T-helper 2 cell treated with Interferon-gamma antibody and Interleukin-4, amounts not matched to agents 5 μg/mL and 100 μg/mL, for 36 hours (primary cell): ENCODE measurements at regions not wholly inside any gene's neighbourhood (a gene's known extent, or its start where the extent isn't known, plus 50 kb on each side); places are given as distances from the start of the nearest gene placed in this dataset.

Source experiments
- DNase-seq: peaks from one replicate; pipeline ENCODE4 v3.0.0; 2021; ENCODE audit warnings: low spot score
- H3K27ac Mint-ChIP-seq: one replicate; pipeline ENCODE4 v1.8.0; 2021; ENCODE audit warnings: mild to moderate bottlenecking, mixed read lengths
- H3K27me3 Mint-ChIP-seq: one replicate; pipeline ENCODE4 v1.8.0; 2021; ENCODE audit warnings: low read depth, mixed read lengths
- H3K36me3 Mint-ChIP-seq: one replicate; pipeline ENCODE4 v1.8.0; 2021; ENCODE audit warnings: low read depth, mixed read lengths
- H3K4me1 Mint-ChIP-seq: one replicate; pipeline ENCODE4 v1.8.0; 2021; ENCODE audit warnings: low read depth, mixed read lengths
- H3K4me3 Mint-ChIP-seq: one replicate; pipeline ENCODE4 v1.8.0; 2022; ENCODE audit warnings: mild to moderate bottlenecking, moderate library complexity, mixed read lengths
- H3K9me3 Mint-ChIP-seq: one replicate; pipeline ENCODE4 v1.8.0; 2021; ENCODE audit warnings: mixed read lengths

DNA sequence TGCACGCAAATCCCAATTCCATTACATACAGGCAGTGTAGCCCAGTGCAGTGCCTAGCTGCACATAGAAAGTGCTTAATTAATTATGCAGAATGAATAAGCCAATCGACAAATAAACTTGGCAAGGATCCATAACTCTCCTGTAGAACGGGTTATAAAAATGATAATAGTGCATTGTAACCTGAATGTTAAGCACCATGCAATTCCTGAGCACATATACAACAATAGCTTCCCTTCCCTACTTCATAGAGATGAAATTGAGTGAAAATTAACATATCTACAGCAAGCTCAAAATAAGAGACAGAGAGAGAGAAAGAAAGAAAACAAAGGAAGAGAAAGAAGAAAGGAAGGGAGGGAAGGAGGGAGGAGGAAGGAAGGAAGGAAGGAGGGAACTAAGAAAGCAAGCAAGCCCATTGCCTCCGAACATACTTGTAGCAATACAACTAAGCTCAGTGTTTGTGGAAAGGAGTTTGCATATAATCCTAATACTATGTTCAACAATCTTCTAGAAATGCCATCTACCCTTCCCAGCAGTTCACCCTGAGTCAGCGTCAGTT, 1074.0 kb upstream of the LCORL start:
- no peak for DNase-seq
- no peak overlapping the region for H3K4me3 Mint-ChIP-seq
- peaks cover 36% of the 10 kb centered on the region for H3K9me3 Mint-ChIP-seq
- no peaks in the 10 kb centered on the region for H3K36me3 Mint-ChIP-seq
- no peak overlapping the region for H3K27ac Mint-ChIP-seq
- H3K27me3 Mint-ChIP-seq = no peaks in the 10 kb centered on the region
- H3K4me1 Mint-ChIP-seq = no peaks in the 10 kb centered on the region

DNA sequence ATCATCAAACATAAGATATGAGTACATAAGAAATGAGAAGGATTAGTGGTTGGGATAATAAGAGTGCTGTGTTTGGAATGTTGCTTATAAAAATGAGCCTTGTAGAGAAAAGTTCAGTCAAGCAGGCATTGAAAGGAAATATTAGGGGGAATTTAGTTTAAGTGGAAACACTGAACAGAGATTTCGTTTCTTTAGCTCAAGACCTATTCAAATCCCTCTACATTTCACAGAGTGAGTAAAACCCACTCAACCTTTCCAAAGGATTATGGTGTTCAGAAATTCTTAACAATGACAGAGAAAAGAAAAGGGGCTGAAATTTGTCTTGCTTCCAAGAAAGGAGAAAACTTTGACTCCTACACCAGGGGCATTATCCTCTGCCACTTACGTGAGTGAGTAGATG, 1072.4 kb upstream of the LCORL start:
- H3K27me3 Mint-ChIP-seq = no peaks in the 10 kb centered on the region
- H3K27ac Mint-ChIP-seq = no peak overlapping the region
- no peak overlapping the region for H3K4me3 Mint-ChIP-seq
- DNase-seq = no peak
- no peaks in the 10 kb centered on the region for H3K36me3 Mint-ChIP-seq
- H3K9me3 Mint-ChIP-seq = peaks cover 28% of the 10 kb centered on the region
- H3K4me1 Mint-ChIP-seq = no peaks in the 10 kb centered on the region

DNA sequence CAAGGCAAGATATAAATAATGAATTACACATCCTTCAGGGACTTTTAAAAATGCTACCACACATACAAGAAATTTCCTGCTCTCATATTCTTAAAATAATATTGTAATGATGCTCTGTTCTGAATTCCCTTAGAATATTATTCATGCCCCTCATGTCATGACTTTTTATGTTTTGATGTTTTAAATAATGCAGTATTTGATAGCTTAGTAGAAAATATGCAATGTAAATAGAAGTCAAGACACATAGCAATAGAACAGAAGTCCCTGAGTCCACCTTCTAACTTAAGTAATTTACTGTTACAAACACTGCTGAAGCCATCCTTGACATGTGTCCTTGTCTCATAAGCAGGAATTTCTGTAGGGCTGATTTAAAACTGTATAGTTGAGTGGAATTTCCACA, 1071.2 kb upstream of the LCORL start:
- Mint-ChIP-seq H3K27me3 (no peaks in the 10 kb centered on the region), H3K36me3 (no peaks in the 10 kb centered on the region), H3K27ac (no peak overlapping the region), H3K4me3 (no peak overlapping the region), H3K9me3 (peaks cover 25% of the 10 kb centered on the region), H3K4me1 (no peaks in the 10 kb centered on the region)
- no peak for DNase-seq

DNA sequence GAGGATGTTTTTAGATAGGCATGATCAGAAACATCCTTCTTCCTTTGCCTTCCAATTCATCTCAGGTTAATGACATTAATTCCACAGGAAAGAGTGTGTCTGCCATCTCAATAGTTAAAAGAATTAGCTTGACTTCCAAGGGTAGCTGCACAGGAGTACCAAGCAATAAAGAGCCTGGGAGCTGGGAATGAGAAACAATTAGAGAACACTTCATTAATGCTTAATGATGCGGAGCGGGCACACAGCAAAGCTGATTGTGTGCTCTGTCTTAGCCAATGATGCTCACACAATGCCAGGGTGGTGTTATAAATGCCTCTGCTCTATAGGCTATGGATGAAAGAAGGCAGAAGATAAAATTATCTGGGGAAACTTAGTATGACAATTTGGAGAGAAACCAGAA, 1052.5 kb upstream of the LCORL start:
- H3K4me3 Mint-ChIP-seq = no peak overlapping the region
- H3K4me1 Mint-ChIP-seq = no peaks in the 10 kb centered on the region
- no peak overlapping the region for H3K27ac Mint-ChIP-seq
- H3K27me3 Mint-ChIP-seq = no peaks in the 10 kb centered on the region
- peaks cover 31% of the 10 kb centered on the region for H3K9me3 Mint-ChIP-seq
- no peak for DNase-seq
- H3K36me3 Mint-ChIP-seq = no peaks in the 10 kb centered on the region

DNA sequence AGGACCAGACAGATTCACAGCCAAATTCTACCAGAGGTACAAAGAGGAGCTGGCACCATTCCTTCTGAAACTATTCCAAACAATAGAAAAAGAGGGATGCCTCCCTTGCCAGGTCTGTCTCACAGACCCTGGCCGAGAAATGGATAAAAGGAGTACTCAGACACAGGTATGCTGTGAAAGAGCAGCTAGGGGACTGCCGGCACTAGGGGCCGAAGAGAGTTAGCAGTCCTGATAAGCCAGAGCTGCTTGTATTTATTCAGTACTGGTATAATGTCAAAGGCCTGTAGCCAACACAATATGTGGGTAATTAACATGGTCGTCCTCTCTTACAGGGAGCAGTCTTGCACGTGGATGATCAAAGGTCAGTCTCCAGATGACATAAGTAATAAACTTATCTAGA, 1042.1 kb upstream of the LCORL start:
- Mint-ChIP-seq H3K27me3 (no peaks in the 10 kb centered on the region), H3K9me3 (peaks cover 58% of the 10 kb centered on the region), H3K36me3 (no peaks in the 10 kb centered on the region), H3K4me3 (no peak overlapping the region), H3K27ac (no peak overlapping the region), H3K4me1 (no peaks in the 10 kb centered on the region)
- no peak for DNase-seq

DNA sequence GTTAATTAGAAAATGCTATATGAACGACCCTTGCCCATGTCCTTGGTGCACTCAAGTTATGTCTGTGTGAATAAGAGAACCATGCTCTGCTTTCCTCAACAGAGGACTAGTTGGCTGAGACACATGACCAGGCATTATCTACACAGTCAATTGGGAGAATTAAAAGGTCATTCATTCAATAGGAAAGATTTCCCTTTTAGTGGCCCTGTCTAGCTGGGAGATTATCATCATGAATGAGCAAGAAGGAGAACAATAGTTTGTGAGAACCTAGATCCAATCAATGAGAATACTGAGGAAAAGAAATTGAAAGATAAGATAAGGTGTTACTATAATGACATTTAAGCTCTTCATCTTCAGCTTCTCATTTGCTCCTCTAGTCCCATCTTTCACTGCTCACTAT, 1033.4 kb upstream of the LCORL start:
- H3K36me3 Mint-ChIP-seq = no peaks in the 10 kb centered on the region
- peaks cover 21% of the 10 kb centered on the region for H3K9me3 Mint-ChIP-seq
- no peak overlapping the region for H3K27ac Mint-ChIP-seq
- no peaks in the 10 kb centered on the region for H3K27me3 Mint-ChIP-seq
- no peak for DNase-seq
- no peak overlapping the region for H3K4me3 Mint-ChIP-seq
- no peaks in the 10 kb centered on the region for H3K4me1 Mint-ChIP-seq

DNA sequence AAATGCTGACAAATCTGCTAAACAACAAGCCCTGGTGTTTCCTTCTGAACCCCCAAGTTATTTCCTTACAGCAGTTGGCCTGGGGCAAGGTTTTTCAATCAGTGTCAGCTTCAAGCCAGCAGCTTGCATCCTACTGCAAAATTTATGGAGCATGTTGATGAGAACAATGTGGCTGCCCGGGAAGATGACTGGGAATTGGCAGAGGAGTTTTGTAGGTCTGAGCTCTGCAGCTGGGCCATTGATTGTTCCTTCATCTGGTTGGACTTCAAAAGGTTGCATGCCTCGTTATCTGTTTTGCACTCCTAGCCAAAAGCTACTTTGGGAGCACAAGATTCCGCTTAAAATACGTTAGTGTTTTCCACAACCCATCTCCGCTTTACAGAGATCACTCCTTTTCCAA, 1030.3 kb upstream of the LCORL start:
- Mint-ChIP-seq H3K4me3 (no peak overlapping the region), H3K4me1 (no peaks in the 10 kb centered on the region)

DNA sequence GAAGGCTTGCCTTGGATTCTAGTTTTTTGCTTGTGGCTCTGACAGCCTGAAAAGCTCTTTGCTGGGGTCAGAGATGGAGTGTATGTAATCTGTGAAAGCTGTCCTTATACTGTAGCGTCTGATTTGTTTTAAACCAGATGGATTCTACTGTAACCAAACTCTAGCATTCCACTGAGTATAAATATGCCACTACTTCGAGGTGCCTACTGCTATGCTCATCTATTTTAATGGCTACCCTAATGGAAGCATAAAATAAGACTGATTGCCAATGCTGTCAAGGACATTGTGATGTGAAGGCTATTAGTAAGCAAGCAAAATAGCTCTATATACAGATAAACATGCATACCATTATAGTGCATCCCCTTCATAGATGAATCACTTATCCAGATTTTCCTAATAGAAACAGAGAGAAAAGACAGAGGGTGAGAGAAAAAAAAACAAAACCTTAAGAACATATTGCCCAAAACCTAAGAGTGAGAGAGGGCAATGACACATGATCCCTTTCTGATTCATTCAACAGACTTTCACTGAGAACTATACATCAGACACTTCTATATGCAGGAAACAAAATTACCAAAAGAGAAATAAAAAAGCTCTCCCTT, 1025.8 kb upstream of the LCORL start:
- Mint-ChIP-seq H3K27ac (no peak overlapping the region), H3K36me3 (no peaks in the 10 kb centered on the region), H3K4me1 (no peaks in the 10 kb centered on the region), H3K9me3 (peaks cover 39% of the 10 kb centered on the region), H3K27me3 (no peaks in the 10 kb centered on the region), H3K4me3 (no peak overlapping the region)
- no peak for DNase-seq

More for the DNA sequence above, 1030.3 kb upstream of the LCORL start:
- Mint-ChIP-seq H3K36me3 (no peaks in the 10 kb centered on the region), H3K27me3 (no peaks in the 10 kb centered on the region), H3K9me3 (peaks cover 26% of the 10 kb centered on the region), H3K27ac (no peak overlapping the region)
- DNase-seq = no peak

DNA sequence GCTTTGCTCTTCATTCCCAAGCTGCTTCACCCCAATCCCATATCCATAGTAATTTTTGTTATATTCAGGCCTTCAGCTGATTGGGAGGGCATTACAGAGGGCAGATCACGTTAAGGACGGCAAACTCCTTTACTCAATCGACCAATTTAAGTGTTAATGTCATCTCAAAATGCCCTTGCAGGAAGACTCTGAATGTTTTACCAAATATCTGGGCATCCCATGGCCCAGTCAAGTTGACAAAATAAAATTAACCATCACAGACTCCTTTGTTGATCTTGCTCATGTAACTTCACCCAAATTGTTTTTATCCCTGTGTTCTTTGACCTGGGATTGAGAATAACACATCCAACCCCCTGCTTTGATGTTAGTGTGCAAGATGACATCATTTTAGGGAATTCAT, 1018.3 kb upstream of the LCORL start:
- H3K27me3 Mint-ChIP-seq = no peaks in the 10 kb centered on the region
- no peaks in the 10 kb centered on the region for H3K4me1 Mint-ChIP-seq
- H3K36me3 Mint-ChIP-seq = no peaks in the 10 kb centered on the region
- no peak overlapping the region for H3K27ac Mint-ChIP-seq
- H3K9me3 Mint-ChIP-seq = peaks cover 19% of the 10 kb centered on the region
- no peak for DNase-seq
- H3K4me3 Mint-ChIP-seq = no peak overlapping the region

DNA sequence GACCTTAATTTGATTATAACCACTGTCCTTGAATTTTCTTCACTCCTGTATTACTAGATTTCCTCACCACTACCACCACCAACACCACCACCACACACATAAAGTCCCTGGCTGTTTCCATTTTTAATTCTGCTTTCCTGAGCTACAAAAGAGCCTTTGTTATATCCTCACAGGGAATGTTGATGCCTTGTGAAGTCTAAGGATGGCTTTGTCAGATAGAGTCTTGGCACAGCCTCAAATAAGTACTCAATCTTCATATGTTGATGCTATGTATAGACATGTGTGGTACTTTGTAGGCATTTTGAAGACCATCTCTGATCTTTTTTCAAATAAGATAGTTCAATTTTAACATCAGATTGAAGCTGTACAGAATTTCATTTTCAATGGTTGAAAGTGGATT, 1016.7 kb upstream of the LCORL start:
- Mint-ChIP-seq H3K9me3 (peaks cover 16% of the 10 kb centered on the region), H3K4me3 (no peak overlapping the region), H3K27me3 (no peaks in the 10 kb centered on the region), H3K4me1 (no peaks in the 10 kb centered on the region), H3K27ac (no peak overlapping the region), H3K36me3 (no peaks in the 10 kb centered on the region)
- DNase-seq = no peak

DNA sequence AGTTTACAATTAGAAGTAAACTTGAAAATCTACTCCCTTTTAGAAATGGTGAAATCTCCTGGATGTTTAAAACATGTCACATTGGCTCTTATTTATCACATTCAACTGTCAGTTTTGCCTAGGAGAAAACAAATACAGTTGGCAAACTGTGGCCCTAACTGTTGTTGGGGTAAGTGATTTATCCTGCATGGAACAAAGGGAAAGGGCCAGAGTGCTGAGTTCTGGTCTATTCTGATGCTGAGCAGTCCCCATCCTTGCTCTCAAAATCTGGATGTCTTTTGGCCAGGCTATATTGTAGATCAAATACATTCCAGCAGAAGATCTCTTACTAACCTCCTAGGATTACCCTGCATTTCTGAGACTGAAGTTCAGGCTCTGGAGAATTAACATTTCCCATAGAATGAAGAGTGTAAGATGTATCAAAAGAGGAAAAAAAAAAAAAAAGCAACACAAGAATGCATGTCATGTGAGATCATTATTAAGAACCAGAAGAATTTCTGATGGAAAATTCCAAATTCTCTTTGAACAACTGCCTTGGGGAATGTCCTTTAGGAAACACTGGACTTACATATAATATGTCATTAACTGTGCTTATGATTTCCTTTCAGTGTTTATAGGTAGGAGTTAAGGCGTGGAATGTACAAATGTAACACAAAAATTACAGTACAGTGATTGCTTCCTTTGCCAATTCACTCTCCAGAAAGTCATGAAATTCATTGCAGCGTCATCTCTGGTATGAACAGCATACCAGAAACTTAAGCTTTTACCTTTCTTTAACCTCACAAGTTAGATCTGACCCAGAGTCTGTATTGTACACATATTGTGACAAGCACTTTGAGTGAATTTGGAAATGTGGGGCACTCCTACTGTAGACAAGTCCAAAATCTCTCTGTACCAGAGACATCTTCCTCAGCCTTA, 1012.5 kb upstream of the LCORL start:
- Mint-ChIP-seq H3K4me3 (no peak overlapping the region), H3K4me1 (no peaks in the 10 kb centered on the region), H3K27ac (no peak overlapping the region), H3K36me3 (no peaks in the 10 kb centered on the region), H3K27me3 (no peaks in the 10 kb centered on the region), H3K9me3 (peaks cover 28% of the 10 kb centered on the region)
- no peak for DNase-seq

DNA sequence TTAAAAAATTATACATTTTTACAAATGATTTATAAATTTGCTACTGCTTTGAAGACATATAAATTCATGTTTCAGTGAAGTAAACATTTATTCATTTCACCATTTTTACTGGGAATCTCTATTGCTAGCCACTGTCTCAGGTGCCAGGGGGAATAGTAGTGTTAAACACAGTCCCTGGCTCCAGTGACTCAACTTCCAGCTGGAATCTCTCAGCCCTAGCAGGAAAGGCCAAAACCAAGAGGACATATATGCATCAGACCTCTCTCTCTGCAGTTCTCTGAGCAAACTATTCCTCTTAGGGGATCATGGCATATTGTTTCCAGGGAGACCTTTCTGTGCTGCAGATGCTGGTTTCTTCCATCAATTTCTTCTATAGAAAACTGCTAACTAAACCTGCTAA, 1009.0 kb upstream of the LCORL start:
- Mint-ChIP-seq H3K36me3 (no peaks in the 10 kb centered on the region), H3K27ac (no peak overlapping the region), H3K4me3 (no peak overlapping the region), H3K4me1 (no peaks in the 10 kb centered on the region), H3K9me3 (peaks cover 29% of the 10 kb centered on the region), H3K27me3 (no peaks in the 10 kb centered on the region)
- no peak for DNase-seq

DNA sequence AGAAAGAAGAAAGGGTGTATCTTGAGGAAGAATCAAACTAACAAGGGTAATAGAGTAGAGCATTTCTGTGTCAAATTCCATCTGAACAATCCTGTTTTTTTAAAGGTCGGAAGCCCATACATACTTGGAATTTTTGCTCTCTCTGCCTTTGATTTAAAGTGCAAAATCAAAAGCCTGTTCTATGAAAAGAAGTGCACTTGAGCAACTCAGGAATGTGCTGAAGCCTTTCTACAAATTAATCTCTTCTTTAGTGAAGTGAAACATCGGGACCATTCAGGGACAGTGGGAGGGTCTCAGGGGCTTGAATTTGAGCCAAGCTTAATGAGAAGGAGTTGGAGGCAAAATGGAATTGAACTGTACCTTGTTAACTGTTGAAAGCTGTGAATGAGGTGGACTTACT, 1008.5 kb upstream of the LCORL start:
- no peak overlapping the region for H3K4me3 Mint-ChIP-seq
- H3K27me3 Mint-ChIP-seq = no peaks in the 10 kb centered on the region
- no peak for DNase-seq
- no peak overlapping the region for H3K27ac Mint-ChIP-seq
- H3K9me3 Mint-ChIP-seq = peaks cover 29% of the 10 kb centered on the region
- H3K4me1 Mint-ChIP-seq = no peaks in the 10 kb centered on the region
- H3K36me3 Mint-ChIP-seq = no peaks in the 10 kb centered on the region

DNA sequence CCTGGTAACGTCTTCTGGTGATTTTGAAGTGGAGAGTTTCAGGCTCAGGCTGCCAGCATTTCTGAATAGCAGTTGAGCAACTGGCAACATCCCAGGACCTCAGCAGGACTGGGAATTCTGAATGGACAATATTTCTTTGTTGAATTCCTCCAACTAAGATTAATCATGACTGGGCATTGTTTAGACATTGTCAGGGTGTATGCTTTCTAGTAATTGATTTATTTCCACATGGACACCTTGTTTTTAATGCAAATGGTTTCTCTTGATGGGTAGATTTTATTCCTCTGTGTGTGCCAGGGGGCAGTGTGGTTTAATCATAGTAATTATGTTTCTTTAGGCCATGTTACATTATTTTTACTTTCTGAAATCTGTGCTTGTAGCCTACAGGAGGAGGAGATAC, 1004.7 kb upstream of the LCORL start:
- H3K27me3 Mint-ChIP-seq = no peaks in the 10 kb centered on the region
- H3K4me1 Mint-ChIP-seq = no peaks in the 10 kb centered on the region
- no peak overlapping the region for H3K27ac Mint-ChIP-seq
- no peaks in the 10 kb centered on the region for H3K36me3 Mint-ChIP-seq
- DNase-seq = no peak
- H3K9me3 Mint-ChIP-seq = peaks cover 27% of the 10 kb centered on the region
- H3K4me3 Mint-ChIP-seq = no peak overlapping the region
